Loucy (cell line): ENCODE measurements at regions not wholly inside any gene's neighbourhood (a gene's known extent, or its start where the extent isn't known, plus 50 kb on each side); places are given as distances from the start of the nearest gene placed in this dataset.
A peak's percentile ranks its signal among the peaks of the same experiment; 100 is the strongest.

Source experiments
- H2AFZ ChIP-seq: fragments of 200-600 bp; sonication (generic); 2 replicates; pipeline ENCODE4 v1.6.0; 2016; ENCODE audit warnings: antibody characterized with exemption, mild to moderate bottlenecking, low read length, moderate library complexity
- H3F3A ChIP-seq: fragments of 200-600 bp; 2 replicates; pipeline ENCODE4 v1.6.0; 2016; ENCODE audit warnings: antibody characterized with exemption, low read depth, mild to moderate bottlenecking
- H3K27me3 ChIP-seq: fragments of 200-600 bp; sonication (generic); 2 replicates; pipeline ENCODE4 v1.6.1; 2014; ENCODE audit warnings: low read length, mild to moderate bottlenecking; ENCODE audit not compliant: insufficient read depth, poor library complexity, severe bottlenecking
- H3K36me3 ChIP-seq: fragments of 200-600 bp; sonication (generic); 2 replicates; pipeline ENCODE4 v1.6.1; 2016; ENCODE audit warnings: low read length; ENCODE audit not compliant: insufficient read depth
- H3K4me1 ChIP-seq: fragments of 200-600 bp; sonication (generic); 2 replicates; pipeline ENCODE4 v1.5.1; 2014; ENCODE audit warnings: low read length, mild to moderate bottlenecking; ENCODE audit not compliant: insufficient read depth, poor library complexity, severe bottlenecking
- H3K4me2 ChIP-seq: fragments of 200-600 bp; sonication (generic); 2 replicates; pipeline ENCODE4 v1.6.0; 2014; ENCODE audit warnings: antibody characterized with exemption, low read length, low read depth, mild to moderate bottlenecking; ENCODE audit not compliant: poor library complexity, severe bottlenecking
- H3K4me3 ChIP-seq: fragments of 200-600 bp; sonication (generic); 2 replicates; pipeline ENCODE4 v1.5.1; 2014; ENCODE audit warnings: low read length, mild to moderate bottlenecking, mixed read lengths; ENCODE audit not compliant: poor library complexity, severe bottlenecking
- H3K79me2 ChIP-seq: fragments of 200-600 bp; sonication (generic); 2 replicates; pipeline ENCODE4 v1.6.1; 2014; ENCODE audit warnings: low read length; ENCODE audit not compliant: insufficient read depth
- H3K9ac ChIP-seq: fragments of 200-600 bp; sonication (generic); 2 replicates; pipeline ENCODE4 v1.6.0; 2014; ENCODE audit warnings: mild to moderate bottlenecking, low read depth, low read length, moderate library complexity; ENCODE audit not compliant: poor library complexity, severe bottlenecking
- H3K9me2 ChIP-seq: fragments of 200-600 bp; sonication (generic); replicated peaks from 2 replicates; pipeline ENCODE4 v1.6.1; 2016; ENCODE audit warnings: low read depth, low read length, mixed read lengths
- H3K9me3 ChIP-seq: fragments of 200-600 bp; sonication (generic); 2 replicates; pipeline ENCODE4 v1.6.1; 2014; ENCODE audit warnings: mild to moderate bottlenecking, antibody characterized with exemption, low read length, low read depth; ENCODE audit not compliant: insufficient read depth
- H4K20me1 ChIP-seq: fragments of 200-600 bp; sonication (generic); 2 replicates; pipeline ENCODE4 v1.6.0; 2014; ENCODE audit warnings: antibody characterized with exemption, low read length, mild to moderate bottlenecking; ENCODE audit not compliant: insufficient read depth, poor library complexity, severe bottlenecking
- CTCF ChIP-seq: fragments of 200-600 bp; sonication (generic); conservative IDR thresholded peaks from 2 replicates; pipeline ENCODE4 v1.5.1; 2014; ENCODE audit warnings: mild to moderate bottlenecking, antibody characterized with exemption, low read length
- EZH2phosphoT487 ChIP-seq: fragments of 200-600 bp; IDR thresholded peaks from 2 replicates; pipeline ENCODE4 v1.6.1; 2018; ENCODE audit warnings: antibody characterized with exemption, mild to moderate bottlenecking, moderate library complexity, borderline replicate concordance

GRCh38 chr6:85348643-85349042, 101.2 kb upstream of the NT5E start:
- H3K4me1 ChIP-seq, result no peaks in the 10 kb centered on the region
- no peak overlapping the region for H3K4me2 ChIP-seq
- H4K20me1 ChIP-seq, result no peaks in the 10 kb centered on the region
- TF ChIP-seq EZH2phosphoT487 (no peak), CTCF (peak; percentile 90)
- no peak overlapping the region for H2AFZ ChIP-seq
- H3K4me3 ChIP-seq, result no peak overlapping the region
- no peaks in the 10 kb centered on the region for H3K27me3 ChIP-seq
- H3K36me3 ChIP-seq, result no peaks in the 10 kb centered on the region
- no peaks in the 10 kb centered on the region for H3K9me2 ChIP-seq
- no peaks in the 10 kb centered on the region for H3F3A ChIP-seq
- H3K79me2 ChIP-seq, result no peaks in the 10 kb centered on the region
- H3K9me3 ChIP-seq, result no peaks in the 10 kb centered on the region
- H3K9ac ChIP-seq, result no peak overlapping the region

- no peaks in the 10 kb centered on the region for H4K20me1 ChIP-seq
- H3K27me3 ChIP-seq, result no peaks in the 10 kb centered on the region
- H3K4me2 ChIP-seq, result no peak overlapping the region
- H2AFZ ChIP-seq, result no peak overlapping the region
- no peaks in the 10 kb centered on the region for H3K79me2 ChIP-seq
- H3K9ac ChIP-seq, result no peak overlapping the region
- no peak for TF ChIP-seq EZH2phosphoT487
- H3K9me2 ChIP-seq, result no peaks in the 10 kb centered on the region
- no peaks in the 10 kb centered on the region for H3F3A ChIP-seq
- H3K4me3 ChIP-seq, result no peak overlapping the region
- no peaks in the 10 kb centered on the region for H3K36me3 ChIP-seq
- H3K9me3 ChIP-seq, result no peaks in the 10 kb centered on the region
- no peaks in the 10 kb centered on the region for H3K4me1 ChIP-seq
Measured at GRCh38 chr6:85347812-85348211, 102.1 kb upstream of the NT5E start.

GRCh38 chr6:85346196-85346595, 103.7 kb upstream of the NT5E start:
- no peak overlapping the region for H3K9ac ChIP-seq
- H3K4me1 ChIP-seq, result no peaks in the 10 kb centered on the region

More at GRCh38 chr6:85346196-85346595, 103.7 kb upstream of the NT5E start:
- Histone ChIP-seq H3K9me2 (no peaks in the 10 kb centered on the region), H3K4me2 (no peak overlapping the region), H3K79me2 (no peaks in the 10 kb centered on the region), H3F3A (no peaks in the 10 kb centered on the region), H3K36me3 (no peaks in the 10 kb centered on the region), H3K27me3 (no peaks in the 10 kb centered on the region), H2AFZ (no peak overlapping the region), H4K20me1 (no peaks in the 10 kb centered on the region), H3K4me3 (no peak overlapping the region), H3K9me3 (no peaks in the 10 kb centered on the region)
- TF ChIP-seq EZH2phosphoT487, result no peak
- TF ChIP-seq CTCF, result no peak
